ENCODE measurements at regions not wholly inside any gene's neighbourhood (a gene's known extent, or its start where the extent isn't known, plus 50 kb on each side); places are given as distances from the start of the nearest gene placed in this dataset.
"Not testable (repeated sequence)": the region's sequence is repeated elsewhere in the genome, so short reads cannot be mapped to it uniquely, and the experiment has no call there.

- TF ChIP-seq POLR2A (IDR thresholded peaks at IDR 0.05) (no peak), CTCF (IDR thresholded peaks at IDR 0.05) (no peak)
- Histone ChIP-seq H3K9me3 (no peaks in the 10 kb centered on the region), H3K4me1 (no peaks in the 10 kb centered on the region), H3K36me3 (no peaks in the 10 kb centered on the region), H3K4me3 (no peak overlapping the region), H3K27me3 (no peaks in the 10 kb centered on the region), H3K27ac (no peak overlapping the region)
- DNase-seq: no peak
These were observed 109.0 kb upstream of the SLC16A7 start for GRCh38 chr12:59486827-59487226.

- Histone ChIP-seq H3K9me3 (no peaks in the 10 kb centered on the region), H3K4me1 (no peaks in the 10 kb centered on the region), H3K36me3 (no peaks in the 10 kb centered on the region), H3K27ac (no peak overlapping the region), H3K4me3 (no peak overlapping the region), H3K27me3 (no peaks in the 10 kb centered on the region)
- TF ChIP-seq POLR2A (IDR thresholded peaks at IDR 0.05) (no peak), CTCF (IDR thresholded peaks at IDR 0.05) (no peak)
- no peak for DNase-seq
These were observed 111.3 kb upstream of the SLC16A7 start for GRCh38 chr12:59484575-59484974.

DNA sequence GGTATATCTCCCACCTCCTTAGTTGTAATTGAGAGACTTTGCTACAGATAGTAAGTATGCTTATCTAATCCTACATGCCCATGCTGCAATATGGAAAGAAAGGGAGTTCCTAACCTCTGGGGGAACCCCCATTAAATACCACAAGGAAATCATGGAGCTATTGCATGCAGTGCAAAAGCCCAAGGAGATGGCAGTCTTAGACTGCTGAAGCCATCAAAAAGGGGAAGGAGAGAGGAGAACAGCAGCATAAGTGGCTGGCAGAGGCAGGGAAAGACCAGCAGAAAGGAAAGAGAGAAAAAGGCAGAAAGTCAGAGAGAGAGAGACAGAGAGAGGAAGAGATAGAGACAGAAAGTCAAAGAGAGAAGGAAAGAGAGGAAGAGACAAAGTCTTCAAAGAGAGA is 121.6 kb upstream of the SLC16A7 start:
- not testable (repeated sequence) for H3K36me3 ChIP-seq, H3K4me1 ChIP-seq, H3K27me3 ChIP-seq, H3K9me3 ChIP-seq, DNase-seq, H3K4me3 ChIP-seq, H3K27ac ChIP-seq

DNA sequence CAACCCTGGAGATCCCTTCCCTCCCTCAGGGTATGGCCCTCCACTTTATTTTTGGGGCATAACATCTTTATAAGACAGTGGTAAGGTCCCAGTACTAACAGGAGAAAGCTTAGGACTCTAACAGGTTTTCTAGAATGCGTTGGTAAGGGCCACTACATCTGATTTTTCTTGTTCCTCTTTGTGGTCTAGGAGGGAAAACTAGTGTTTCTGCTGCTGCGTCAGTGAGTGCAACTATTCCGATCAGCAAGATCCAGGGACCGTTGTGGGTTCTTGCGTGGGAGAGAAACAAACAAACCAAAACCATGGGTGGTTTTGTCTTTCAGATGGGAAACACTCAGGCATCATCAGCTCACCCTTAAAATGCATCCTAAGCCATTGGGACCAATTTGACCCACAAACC is 123.6 kb upstream of the SLC16A7 start:
- H3K36me3 ChIP-seq: no peaks in the 10 kb centered on the region
- H3K4me3 ChIP-seq: no peak overlapping the region
- H3K27me3 ChIP-seq: no peaks in the 10 kb centered on the region
- no peak overlapping the region for H3K27ac ChIP-seq
- peaks cover 0 to 3% (median 0%) of the 10 kb centered on the region in 4 donors for H3K9me3 ChIP-seq
- TF ChIP-seq POLR2A (IDR thresholded peaks at IDR 0.05) (no peak), CTCF (IDR thresholded peaks at IDR 0.05) (no peak)
- peak in 2 of 3 donors; percentile 16 to 46 for DNase-seq
- no peaks in the 10 kb centered on the region for H3K4me1 ChIP-seq

- no peaks in the 10 kb centered on the region for H3K9me3 ChIP-seq
- H3K27ac ChIP-seq: no peak overlapping the region
- H3K36me3 ChIP-seq: no peaks in the 10 kb centered on the region
- H3K4me1 ChIP-seq: no peaks in the 10 kb centered on the region
- H3K27me3 ChIP-seq: no peaks in the 10 kb centered on the region
- TF ChIP-seq CTCF (IDR thresholded peaks at IDR 0.05): no peak
- no peak for TF ChIP-seq POLR2A (IDR thresholded peaks at IDR 0.05)
- H3K4me3 ChIP-seq: no peak overlapping the region
- DNase-seq: no peak
These were observed 135.7 kb upstream of the SLC16A7 start for GRCh38 chr12:59459966-59460660.

- H3K27me3 ChIP-seq: no peaks in the 10 kb centered on the region
- no peaks in the 10 kb centered on the region for H3K9me3 ChIP-seq
- H3K36me3 ChIP-seq: no peaks in the 10 kb centered on the region
- TF ChIP-seq CTCF (IDR thresholded peaks at IDR 0.05): no peak
- no peak for TF ChIP-seq POLR2A (IDR thresholded peaks at IDR 0.05)
- no peak overlapping the region for H3K4me3 ChIP-seq
- H3K27ac ChIP-seq: no peak overlapping the region
- no peak for DNase-seq
- no peaks in the 10 kb centered on the region for H3K4me1 ChIP-seq
These were observed 142.4 kb upstream of the SLC16A7 start for GRCh38 chr12:59453475-59453874.

Data from Peyer's patch (tissue), 4 donors.